ENCODE measurements at regions not wholly inside any gene's neighbourhood (a gene's known extent, or its start where the extent isn't known, plus 50 kb on each side); places are given as distances from the start of the nearest gene placed in this dataset.

GRCh38 chr5:104947076-104947475 is 1384.5 kb upstream of the NUDT12 start:
- H3K9me3 ChIP-seq (ENCODE audit: control insufficient read depth in 4 of 4, insufficient read depth in 3 of 4, low read length in 3 of 4), result no peaks in the 10 kb centered on the region
- H3K27ac ChIP-seq (ENCODE audit: low read depth in 1 of 2, low read length in 1 of 2), result no peak overlapping the region
- H3K27me3 ChIP-seq (ENCODE audit: control insufficient read depth in 3 of 3, insufficient read depth in 3 of 3, low read length in 2 of 3), result no peaks in the 10 kb centered on the region
- no peaks in the 10 kb centered on the region for H3K4me1 ChIP-seq (ENCODE audit: control insufficient read depth in 5 of 5, insufficient read depth in 5 of 5, low read length in 5 of 5)
- no peak for TF ChIP-seq CTCF (IDR thresholded peaks at IDR 0.05; ENCODE audit: control extremely low read depth, extremely low read depth)
- DNase-seq, result no peak
- WGBS, 2 donors, result 87 to 100% methylated on average over 1 of the region's 1 CpG
- no peaks in the 10 kb centered on the region for H3K36me3 ChIP-seq (ENCODE audit: control insufficient read depth in 4 of 4, insufficient read depth in 4 of 4, low read length in 4 of 4)
- no peak for ATAC-seq (ENCODE audit: insufficient read depth, low FRiP score)
- H3K9ac ChIP-seq (ENCODE audit: insufficient read depth in 1 of 2, low read length in 2 of 2), result no peak overlapping the region
- H3K4me3 ChIP-seq, result no peak overlapping the region

GRCh38 chr5:104942735-104943134 is 1380.1 kb upstream of the NUDT12 start:
- Histone ChIP-seq H3K4me1 (ENCODE audit: control insufficient read depth in 5 of 5, insufficient read depth in 5 of 5, low read length in 5 of 5) (no peaks in the 10 kb centered on the region), H3K9me3 (ENCODE audit: control insufficient read depth in 4 of 4, insufficient read depth in 3 of 4, low read length in 3 of 4) (no peaks in the 10 kb centered on the region), H3K36me3 (ENCODE audit: control insufficient read depth in 4 of 4, insufficient read depth in 4 of 4, low read length in 4 of 4) (no peaks in the 10 kb centered on the region), H3K9ac (ENCODE audit: insufficient read depth in 1 of 2, low read length in 2 of 2) (no peak overlapping the region), H3K27ac (ENCODE audit: low read depth in 1 of 2, low read length in 1 of 2) (no peak overlapping the region), H3K4me3 (no peak overlapping the region), H3K27me3 (ENCODE audit: control insufficient read depth in 3 of 3, insufficient read depth in 3 of 3, low read length in 2 of 3) (no peaks in the 10 kb centered on the region)
- no peak for DNase-seq
- WGBS, 2 donors, result 76 to 94% methylated on average over 1 of the region's 1 CpG
- no peak for TF ChIP-seq CTCF (IDR thresholded peaks at IDR 0.05; ENCODE audit: control extremely low read depth, extremely low read depth)
- no peak for ATAC-seq (ENCODE audit: insufficient read depth, low FRiP score)

GRCh38 chr5:104941030-104941645 is 1378.5 kb upstream of the NUDT12 start:
- Histone ChIP-seq H3K9ac (ENCODE audit: insufficient read depth in 1 of 2, low read length in 2 of 2) (no peak overlapping the region), H3K36me3 (ENCODE audit: control insufficient read depth in 4 of 4, insufficient read depth in 4 of 4, low read length in 4 of 4) (no peaks in the 10 kb centered on the region), H3K27ac (ENCODE audit: low read depth in 1 of 2, low read length in 1 of 2) (no peak overlapping the region), H3K4me1 (ENCODE audit: control insufficient read depth in 5 of 5, insufficient read depth in 5 of 5, low read length in 5 of 5) (no peaks in the 10 kb centered on the region), H3K27me3 (ENCODE audit: control insufficient read depth in 3 of 3, insufficient read depth in 3 of 3, low read length in 2 of 3) (no peaks in the 10 kb centered on the region), H3K9me3 (ENCODE audit: control insufficient read depth in 4 of 4, insufficient read depth in 3 of 4, low read length in 3 of 4) (peaks cover 0 to 4% (median 0%) of the 10 kb centered on the region in 4 donors), H3K4me3 (no peak overlapping the region)
- ATAC-seq (ENCODE audit: insufficient read depth, low FRiP score) (no peak), DNase-seq (no peak)
- TF ChIP-seq CTCF (IDR thresholded peaks at IDR 0.05; ENCODE audit: control extremely low read depth, extremely low read depth), result no peak
- 76 to 92% methylated on average over 2 of the region's 2 CpGs for WGBS, 2 donors

- TF ChIP-seq CTCF (IDR thresholded peaks at IDR 0.05; ENCODE audit: control extremely low read depth, extremely low read depth), result no peak
- DNase-seq (no peak), ATAC-seq (ENCODE audit: insufficient read depth, low FRiP score) (no peak)
- Histone ChIP-seq H3K27ac (ENCODE audit: low read depth in 1 of 2, low read length in 1 of 2) (no peak overlapping the region), H3K4me3 (no peak overlapping the region), H3K9ac (ENCODE audit: insufficient read depth in 1 of 2, low read length in 2 of 2) (no peak overlapping the region), H3K4me1 (ENCODE audit: control insufficient read depth in 5 of 5, insufficient read depth in 5 of 5, low read length in 5 of 5) (no peaks in the 10 kb centered on the region), H3K9me3 (ENCODE audit: control insufficient read depth in 4 of 4, insufficient read depth in 3 of 4, low read length in 3 of 4) (peaks cover 0 to 4% (median 0%) of the 10 kb centered on the region in 4 donors), H3K27me3 (ENCODE audit: control insufficient read depth in 3 of 3, insufficient read depth in 3 of 3, low read length in 2 of 3) (no peaks in the 10 kb centered on the region), H3K36me3 (ENCODE audit: control insufficient read depth in 4 of 4, insufficient read depth in 4 of 4, low read length in 4 of 4) (no peaks in the 10 kb centered on the region)
- WGBS, 2 donors, result 81 to 93% methylated on average over 1 of the region's 1 CpG
Measured at GRCh38 chr5:104937598-104937997, 1375.0 kb upstream of the NUDT12 start.
